GM20431 (cell line): ENCODE measurements at regions not wholly inside any gene's neighbourhood (a gene's known extent, or its start where the extent isn't known, plus 50 kb on each side); places are given as distances from the start of the nearest gene placed in this dataset.

ENCODE experiments used
- in situ Hi-C: fragments of 300-500 bp; cut with MseI, MboI; formaldehyde crosslinking; loops from one replicate; pipeline ENCODE4 v1.15.0; 2020; ENCODE audit warnings: low sequenced_read_pairs; ENCODE audit not compliant: unreplicated experiment

DNA sequence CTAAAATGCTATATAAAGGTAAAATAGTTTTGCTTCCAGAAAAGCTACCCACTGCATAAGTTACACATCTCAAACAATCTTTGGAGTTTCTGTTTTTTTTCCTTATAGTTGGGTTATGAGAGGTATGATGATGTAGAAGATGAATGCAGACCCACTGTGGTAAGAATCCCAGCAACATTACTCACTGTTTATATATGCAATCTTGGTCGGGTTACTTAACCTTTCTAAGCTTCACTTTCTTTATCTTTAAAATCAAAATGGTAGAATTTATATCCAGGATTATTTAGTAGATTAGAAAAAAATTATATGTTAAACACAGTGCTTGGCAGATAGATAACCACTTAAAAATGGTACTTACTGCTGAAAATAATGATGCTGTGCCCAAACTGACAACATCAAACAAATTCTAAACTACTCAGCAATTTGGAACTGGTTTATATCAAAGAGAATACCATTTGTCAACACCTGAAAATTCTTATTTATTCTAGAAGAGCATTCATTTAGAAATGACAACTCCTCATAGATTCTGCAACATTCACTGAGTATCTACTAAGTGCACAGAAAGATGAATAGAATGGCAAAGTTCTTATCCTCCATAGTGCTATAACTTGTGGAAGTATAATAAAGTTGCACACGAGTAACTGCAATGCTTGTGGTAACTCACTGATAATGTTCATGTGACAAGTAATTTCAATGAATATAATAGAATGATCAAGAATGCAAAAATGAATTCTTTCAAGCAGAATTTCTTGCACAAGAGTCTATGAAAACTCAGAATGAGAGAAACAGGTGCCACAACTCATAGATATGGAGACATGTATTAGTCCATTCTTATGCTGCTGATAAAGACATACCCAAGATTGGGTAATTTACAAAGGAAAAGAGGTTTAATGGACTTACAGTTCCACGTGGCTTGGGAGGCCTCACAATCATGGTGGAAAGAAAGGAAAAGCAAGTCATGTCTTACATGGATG lies 129.0 kb upstream of the SLC7A14 start:
- in situ Hi-C loops = no loop called here

DNA sequence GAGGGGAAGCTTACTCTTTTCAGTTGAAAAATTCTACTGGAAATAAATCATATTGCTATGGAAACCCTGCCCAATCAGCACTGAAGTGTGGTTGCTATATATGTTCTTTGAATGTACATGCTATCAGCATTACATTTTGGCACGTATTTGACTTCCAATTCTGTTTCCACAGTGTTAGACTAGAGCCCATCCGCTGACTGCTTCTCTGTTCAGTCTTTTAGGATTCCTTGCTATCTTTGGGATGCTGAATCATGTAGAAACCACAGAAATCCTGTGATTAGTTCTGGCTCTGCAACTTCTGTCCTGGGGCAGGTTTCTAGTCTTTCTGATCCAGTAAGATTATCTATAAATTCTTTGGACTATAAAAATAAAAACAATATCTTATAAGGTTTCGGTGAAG lies 128.2 kb upstream of the SLC7A14 start:
- in situ Hi-C loops = no loop called here

DNA sequence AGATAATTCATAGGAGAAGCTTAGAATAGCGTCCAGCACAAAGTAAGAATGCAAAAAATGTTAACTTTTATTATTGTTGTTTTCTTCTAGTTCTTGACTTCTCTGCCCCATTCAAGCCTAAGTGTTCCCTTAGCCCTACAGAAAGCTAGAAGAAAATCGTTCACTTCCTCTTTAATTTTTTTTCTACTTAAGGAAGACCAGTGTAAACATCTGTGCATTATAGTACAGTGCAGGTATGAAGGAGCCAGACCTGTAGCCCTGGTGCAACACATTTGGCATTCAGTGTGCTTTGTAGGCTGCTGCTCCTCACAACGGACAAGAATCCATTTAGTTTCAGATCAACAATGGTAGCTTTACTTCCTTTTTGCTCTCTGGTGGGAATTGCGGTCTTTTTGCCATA lies 127.8 kb upstream of the SLC7A14 start:
- in situ Hi-C loops = no loop called here

DNA sequence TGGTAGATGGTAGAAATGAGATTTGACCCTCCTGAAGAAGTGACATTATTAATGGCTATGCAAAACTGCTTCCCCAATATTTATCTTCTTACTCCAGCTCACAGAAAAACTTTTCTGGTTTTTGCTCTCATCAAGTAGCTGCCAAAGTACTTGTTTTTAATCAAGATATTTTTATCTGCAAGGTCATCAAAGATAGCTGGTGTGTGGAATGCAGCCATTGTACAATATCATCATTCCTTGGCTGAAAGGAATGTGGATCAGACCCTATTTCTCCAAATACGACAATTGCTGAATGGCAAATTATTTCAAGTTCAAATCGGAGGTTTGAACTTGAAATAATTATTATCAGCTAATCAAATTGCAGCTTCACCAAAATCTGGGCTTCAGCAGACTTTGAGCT lies 126.9 kb upstream of the SLC7A14 start:
- in situ Hi-C loops = no loop called here

DNA sequence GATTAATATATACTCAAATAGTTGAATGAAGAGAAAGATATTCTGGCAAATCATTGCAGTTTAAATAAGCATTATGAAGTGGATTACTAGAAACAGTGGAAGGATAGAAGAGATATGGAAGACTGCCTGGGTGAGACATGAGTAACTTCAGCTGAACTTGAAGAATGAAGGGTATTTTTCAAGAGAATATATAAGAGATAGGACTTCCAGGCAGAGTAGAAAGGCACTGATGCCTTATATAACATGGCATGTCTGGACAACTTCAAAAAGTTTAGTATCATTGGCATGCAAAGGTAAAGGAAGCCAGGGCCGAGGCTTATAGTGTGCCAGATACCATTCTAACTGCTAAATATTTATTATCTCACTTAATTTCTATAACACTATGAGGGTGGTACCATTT lies 126.5 kb upstream of the SLC7A14 start:
- in situ Hi-C loops = no loop called here

DNA sequence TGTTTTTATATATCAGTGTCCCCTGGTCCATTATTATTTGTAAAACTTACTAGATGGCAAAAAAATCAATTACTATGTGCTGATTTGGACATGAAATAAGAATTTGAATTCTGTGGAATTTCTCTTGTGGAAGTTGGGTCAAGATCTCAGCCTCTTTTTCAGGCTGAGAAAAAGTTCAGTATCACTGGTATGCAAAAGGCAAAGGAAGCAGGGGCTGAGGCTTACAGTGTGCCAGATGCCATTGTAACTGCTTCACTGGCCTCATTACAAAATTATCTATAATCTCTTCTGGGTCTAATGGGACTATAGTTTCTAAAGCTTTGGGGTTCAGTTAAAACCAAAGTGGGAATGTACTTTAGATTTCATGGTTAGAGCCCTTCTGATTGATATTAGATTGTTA lies 125.9 kb upstream of the SLC7A14 start:
- in situ Hi-C loops = no loop called here

DNA sequence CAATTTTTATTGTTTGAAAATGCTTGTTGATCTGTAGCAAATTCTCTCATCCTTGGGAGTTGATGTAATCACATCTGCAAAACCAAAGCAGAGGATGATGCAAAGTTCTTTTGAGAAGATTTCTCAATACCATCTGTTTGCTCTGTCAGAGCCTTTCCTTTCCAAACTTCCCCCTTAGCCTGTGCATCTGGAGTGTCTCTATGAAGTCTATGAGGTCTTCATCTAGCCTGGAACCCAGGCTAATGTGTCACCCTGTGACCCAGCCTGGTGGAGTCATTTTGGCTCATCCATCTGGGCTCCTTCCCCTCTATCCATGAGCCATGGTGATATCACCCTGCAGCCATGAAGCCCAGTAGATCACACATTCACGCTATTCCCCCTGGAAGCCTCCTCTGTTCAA lies 123.2 kb upstream of the SLC7A14 start:
- in situ Hi-C loops = no loop called here

DNA sequence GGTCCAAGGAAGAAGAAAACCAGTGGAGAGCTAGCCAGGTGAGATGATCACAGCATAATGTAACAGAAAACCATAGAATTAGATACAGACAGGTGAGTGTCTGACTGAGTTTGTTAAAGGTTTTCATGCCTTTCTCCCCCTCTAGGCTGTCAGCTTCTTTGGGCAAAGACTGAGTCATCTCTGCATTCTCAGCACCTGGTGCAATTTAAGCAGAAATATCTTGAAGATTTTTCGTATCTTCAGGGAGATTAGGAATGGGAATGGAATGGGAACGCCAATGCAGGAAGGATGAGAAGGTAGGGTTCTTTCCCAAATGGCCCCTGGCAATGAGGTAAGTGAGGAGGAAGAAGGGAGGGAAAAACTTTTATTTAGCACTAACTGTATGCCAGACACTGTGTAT lies 122.0 kb upstream of the SLC7A14 start:
- in situ Hi-C loops = no loop called here

DNA sequence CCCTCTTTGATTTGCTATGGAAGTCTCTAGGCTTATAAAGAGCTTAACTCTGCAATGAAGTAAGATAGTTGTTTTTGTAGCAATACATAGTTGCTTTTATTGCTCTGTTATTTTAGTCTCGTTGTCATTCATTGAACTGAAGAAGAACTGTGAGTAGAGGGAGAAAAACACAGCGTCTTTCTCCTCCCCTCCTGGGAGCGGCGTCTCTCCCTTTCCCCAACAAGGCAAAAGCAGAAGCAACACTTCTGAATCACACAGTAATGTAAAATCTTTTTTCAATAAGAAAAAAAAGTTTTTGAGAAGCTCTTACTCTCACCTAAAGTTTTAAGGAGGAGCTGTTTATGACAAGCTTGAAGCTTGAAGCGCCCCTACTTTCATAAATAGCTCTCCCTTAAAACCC lies 119.3 kb upstream of the SLC7A14 start:
- in situ Hi-C loops = no loop called here

DNA sequence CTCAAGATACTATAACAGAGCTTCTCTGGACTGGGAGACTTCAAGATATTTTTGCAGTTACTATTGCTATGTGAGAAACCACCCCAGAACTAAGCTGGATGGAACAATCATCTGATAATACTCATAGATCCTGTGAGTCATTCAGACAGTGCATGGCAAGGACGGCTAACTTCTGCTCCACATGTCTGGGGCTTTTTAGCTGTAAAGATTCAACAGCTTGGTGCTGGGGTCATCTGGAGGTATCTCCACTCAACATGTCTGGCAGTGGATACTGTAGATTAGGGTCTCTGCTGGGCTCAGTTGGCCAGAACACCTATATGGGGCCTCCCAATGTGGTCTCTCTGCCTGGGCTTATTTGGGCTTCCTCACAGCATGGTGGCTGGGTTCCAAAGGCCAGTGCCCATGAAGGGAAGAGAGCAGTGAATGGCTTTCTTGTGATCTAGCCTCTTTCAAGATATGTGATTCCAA lies 117.3 kb upstream of the SLC7A14 start:
- in situ Hi-C loops = no loop called here

DNA sequence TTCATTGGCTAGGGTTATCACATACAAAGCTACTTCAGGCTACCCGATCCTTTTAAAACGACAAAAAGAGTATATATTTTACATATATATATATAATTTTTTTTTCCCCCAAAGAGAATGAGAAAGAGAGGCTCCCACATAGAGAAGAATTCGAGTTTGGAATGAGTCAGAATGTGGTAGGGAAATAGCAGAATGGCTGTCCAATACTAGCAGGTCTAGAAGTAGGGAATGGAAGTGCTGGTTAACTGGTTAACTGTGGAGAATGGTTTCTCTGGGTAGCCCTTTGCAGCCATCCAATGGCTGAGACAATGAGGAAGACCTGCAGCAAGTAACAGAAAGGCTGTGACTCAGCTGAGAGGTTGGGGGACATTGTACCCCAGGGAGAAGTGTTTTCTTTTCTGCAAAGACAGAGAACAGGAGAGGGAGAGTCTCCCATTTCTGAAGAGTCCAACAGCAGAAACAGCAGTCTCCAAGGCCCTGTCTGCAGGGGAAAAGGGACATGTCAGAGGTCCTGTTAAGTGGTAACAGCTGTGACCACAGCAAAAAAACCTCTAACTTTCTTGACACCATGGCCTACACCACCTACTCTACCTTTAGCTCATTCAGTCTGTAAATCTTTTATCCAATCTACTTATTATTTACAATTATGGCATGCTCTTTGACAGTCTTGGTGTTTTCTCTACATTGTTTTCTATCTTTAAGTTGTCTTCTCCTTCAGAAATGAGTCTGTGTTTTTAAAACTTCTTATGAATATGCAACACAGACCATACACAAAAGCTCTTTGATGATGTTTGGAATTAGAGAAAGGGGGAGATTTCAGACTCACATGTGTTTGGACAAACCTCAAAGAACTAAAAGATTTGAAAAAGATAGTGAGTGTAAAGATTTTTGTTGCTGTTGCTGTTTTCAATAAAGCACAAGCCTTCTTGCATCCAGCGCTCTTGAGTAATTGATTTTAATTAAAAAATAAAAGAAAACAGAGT lies 116.1 kb upstream of the SLC7A14 start:
- in situ Hi-C loops = no loop called here

DNA sequence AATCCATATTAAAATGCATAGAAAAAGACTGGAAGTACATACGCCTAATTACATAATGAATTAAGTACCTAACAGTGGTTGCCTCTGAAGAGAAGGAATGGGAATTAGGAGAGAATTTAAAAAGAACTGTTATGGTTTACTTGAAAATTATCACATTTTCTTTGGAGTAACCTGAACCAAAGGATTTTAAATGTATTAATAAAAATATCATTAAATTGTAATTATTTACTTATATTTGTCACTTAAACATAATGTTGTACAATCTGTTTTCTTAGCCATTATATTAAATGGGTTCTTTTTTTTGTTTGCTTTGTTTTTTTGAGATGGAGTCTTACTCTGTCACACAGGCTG lies 114.2 kb upstream of the SLC7A14 start:
- in situ Hi-C loops = no loop called here

DNA sequence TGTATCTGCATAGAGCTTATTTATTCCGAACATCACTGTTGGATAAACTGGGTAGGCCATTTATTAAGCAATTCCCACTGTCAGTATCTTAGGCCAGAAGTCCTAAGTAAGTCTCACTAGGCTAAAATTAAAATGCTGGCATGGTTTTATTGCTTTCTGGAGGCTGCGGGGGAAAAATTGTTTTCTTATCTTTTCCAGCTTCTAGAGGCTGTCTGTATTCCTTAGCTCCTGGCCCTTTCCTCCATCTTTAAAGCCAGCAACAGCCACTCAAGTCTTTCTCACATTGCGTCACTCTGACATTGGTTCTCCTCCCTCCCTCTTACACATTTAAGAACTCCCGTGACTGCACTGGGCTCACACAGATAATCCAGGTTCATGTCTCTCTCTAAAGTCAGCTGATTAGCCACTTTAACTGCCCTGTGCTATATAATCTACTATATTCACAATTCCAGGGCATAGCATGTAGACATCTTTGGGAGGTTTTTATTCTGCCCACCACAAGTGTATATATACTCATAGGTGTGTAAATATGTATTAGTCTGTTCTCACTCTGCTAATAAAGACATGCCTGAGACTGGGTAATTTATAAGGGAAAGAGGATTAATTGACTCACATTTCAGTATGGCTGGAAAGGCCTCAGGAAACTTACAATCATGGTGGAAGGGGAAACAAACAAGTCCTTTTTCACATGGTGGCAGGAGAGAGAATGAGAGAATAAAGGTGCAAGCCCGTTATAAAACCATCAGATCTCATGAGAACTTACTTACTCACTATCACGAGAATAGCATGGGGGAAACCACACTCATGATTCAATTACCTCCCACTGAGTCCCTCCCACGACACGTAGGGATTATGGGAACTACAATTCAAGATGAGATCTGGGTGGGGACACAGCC lies 113.5 kb upstream of the SLC7A14 start:
- in situ Hi-C loops = loop anchor here (25.0 kb wide), 2 partner anchors 287 to 387 kb away; partner anchors contain the start of gene CLDN11

DNA sequence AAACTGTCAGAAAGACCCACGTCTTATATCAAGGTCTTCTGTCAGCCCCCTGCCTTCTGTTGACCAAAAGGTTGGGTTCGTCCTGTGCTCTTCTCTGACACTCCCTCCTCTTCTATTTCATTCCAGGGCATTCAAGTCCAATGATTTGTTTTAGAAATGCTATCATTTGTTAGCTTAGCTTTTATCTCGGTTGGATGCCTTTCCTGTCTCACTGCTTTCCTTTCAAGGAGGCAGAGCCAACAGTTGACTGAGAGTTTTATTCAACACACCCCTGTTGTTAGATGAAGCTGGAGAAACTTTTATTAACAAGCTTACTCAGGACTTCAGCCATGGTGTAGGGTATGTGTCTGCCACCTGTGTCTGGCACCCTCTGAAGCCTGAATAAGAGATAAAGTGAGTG lies 112.0 kb upstream of the SLC7A14 start:
- in situ Hi-C loops = loop anchor here (25.0 kb wide), 2 partner anchors 286 to 386 kb away; partner anchors contain the start of gene CLDN11

DNA sequence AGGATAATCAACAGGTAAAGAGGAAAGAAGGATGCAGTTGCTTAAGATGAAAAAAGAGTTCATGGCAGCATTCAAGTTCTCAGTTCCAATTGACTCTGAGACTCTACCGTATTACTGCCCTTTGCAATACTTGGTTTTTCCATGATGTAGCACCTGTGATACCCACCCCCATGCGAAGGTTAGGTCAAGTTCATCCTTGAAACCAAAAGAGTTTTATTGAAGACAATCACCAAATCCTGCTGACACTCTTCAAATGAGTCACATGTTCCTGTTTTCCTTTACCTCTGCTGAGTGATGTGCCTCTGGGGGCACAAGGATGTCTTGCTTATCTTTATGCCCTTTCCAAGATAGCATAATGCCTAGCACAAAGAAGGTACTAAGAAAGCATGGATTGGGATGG lies 111.3 kb upstream of the SLC7A14 start:
- in situ Hi-C loops = loop anchor here (25.0 kb wide), 2 partner anchors 285 to 385 kb away; partner anchors contain the start of gene CLDN11

DNA sequence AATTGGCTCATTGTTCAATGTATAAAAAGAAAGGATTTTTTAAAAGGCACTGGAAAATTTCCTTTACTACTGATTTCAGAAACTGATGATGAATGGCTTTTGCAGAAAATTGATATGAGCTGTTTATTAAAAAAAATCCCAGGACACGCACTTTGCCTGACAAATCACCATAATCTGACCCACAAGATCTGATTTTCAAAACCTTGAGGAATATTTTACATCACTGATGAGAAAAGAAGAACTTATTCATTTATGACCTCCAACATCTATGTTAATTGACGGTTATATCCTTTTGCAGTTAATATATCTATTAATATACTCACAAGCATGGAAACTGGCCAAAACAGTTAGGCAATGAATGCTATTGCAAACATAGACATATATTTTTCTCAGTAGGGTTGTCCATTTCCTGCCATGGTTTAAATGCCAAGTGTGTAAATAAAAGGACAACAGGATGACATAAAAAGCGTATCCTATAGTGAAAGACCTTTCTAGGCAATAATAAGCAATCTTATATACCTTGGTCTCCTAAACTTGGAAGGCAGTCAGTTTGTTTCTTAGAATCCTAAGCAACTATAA lies 109.7 kb upstream of the SLC7A14 start:
- in situ Hi-C loops = loop anchor here (25.0 kb wide), 2 partner anchors 283 to 383 kb away; partner anchors contain the start of gene CLDN11

DNA sequence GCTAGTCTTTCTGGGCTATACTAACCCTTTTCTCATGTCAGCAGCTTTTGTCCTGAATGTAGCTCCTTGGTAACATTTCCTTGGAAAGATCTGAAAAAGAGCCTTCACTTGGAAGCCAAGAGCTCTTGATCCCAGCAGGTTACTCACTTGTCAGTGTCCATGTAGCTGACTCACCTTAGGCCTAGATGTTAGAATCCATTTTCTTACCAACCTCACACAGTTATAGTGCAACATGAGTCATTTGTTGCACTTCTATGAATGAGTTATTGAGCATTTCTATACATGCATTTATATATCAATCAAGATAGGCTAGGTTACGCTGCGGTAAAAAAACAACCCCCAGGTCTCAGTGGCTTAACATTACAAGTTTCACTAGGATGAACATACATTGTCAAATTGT lies 106.8 kb upstream of the SLC7A14 start:
- in situ Hi-C loops = loop anchor here (25.0 kb wide), 2 partner anchors 280 to 380 kb away; partner anchors contain the start of gene CLDN11

DNA sequence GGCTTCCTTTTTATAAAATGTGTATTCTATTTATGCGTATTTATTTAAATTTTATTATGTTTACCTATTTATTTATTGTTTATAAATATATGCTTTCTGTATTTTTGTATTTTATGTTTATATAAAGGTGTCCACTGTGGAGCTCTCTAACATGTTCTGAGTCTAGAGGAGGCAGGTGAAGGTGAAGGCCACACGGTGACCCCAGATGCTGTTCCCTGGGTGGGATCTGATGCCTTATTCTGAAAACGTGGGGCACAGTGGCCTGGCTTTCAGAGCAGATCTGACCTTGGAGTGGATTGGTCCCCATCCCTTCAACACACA lies 104.7 kb upstream of the SLC7A14 start:
- in situ Hi-C loops = loop anchor here (25.0 kb wide), 2 partner anchors 278 to 378 kb away; partner anchors contain the start of gene CLDN11
